PC-9 (cell line): ENCODE measurements at regions not wholly inside any gene's neighbourhood (a gene's known extent, or its start where the extent isn't known, plus 50 kb on each side); places are given as distances from the start of the nearest gene placed in this dataset.

ENCODE experiments used
- BruUV-seq: library from RNA; stranded (reverse); fragments of 400-500 nt; replicated peaks from 2 replicates; lab custom pipeline; 2021; lab: Mats Ljungman, UMichigan
- CTCF ChIA-PET: fragments of 300-600 bp; sonication (Branson Sonifier 250); formaldehyde crosslinking; loops from one replicate; lab custom pipeline; 2022; ENCODE audit warnings: antibody characterized with exemption; lab: Charles Lee
- POLR2A ChIA-PET: fragments of 300-600 bp; sonication (Branson Sonifier 250); formaldehyde crosslinking; loops from one replicate; lab custom pipeline; 2022; ENCODE audit warnings: antibody characterized with exemption; ENCODE audit not compliant: unreplicated experiment; lab: Charles Lee
- DNase-seq, 2 experiments: peaks; one replicate each; pipeline versions ENCODE4 v3.0.0 to v3.0.0-alpha.2; 2015 to 2022; ENCODE audit warnings: mixed read lengths in 1 of 2
- H2AFZ ChIP-seq: fragments of 200-600 bp; sonication (generic); 2 replicates; pipeline ENCODE4 v1.8.1; 2017; ENCODE audit warnings: antibody characterized with exemption
- H3F3A ChIP-seq: fragments of 200-600 bp; sonication (generic); 2 replicates; pipeline ENCODE4 v1.8.1; 2017; ENCODE audit warnings: antibody characterized with exemption, mild to moderate bottlenecking, low read depth; ENCODE audit not compliant: insufficient read depth
- H3K27ac ChIP-seq: fragments of 200-600 bp; sonication (generic); 2 replicates; pipeline ENCODE4 v1.6.1; 2016; ENCODE audit warnings: mixed run types
- H3K27me3 ChIP-seq: fragments of 200-600 bp; sonication (generic); 2 replicates; pipeline ENCODE4 v1.6.1; 2016; ENCODE audit warnings: low read depth, mixed run types; ENCODE audit not compliant: insufficient read depth
- H3K36me3 ChIP-seq: fragments of 200-600 bp; sonication (generic); 2 replicates; pipeline ENCODE4 v1.6.1; 2016; ENCODE audit warnings: low read depth, mixed run types
- H3K4me1 ChIP-seq: fragments of 200-600 bp; sonication (generic); replicated peaks from 2 replicates; pipeline ENCODE4 v1.6.1; 2016; ENCODE audit warnings: mixed run types; ENCODE audit not compliant: insufficient read depth
- H3K4me2 ChIP-seq: fragments of 200-600 bp; sonication (generic); 2 replicates; pipeline ENCODE4 v1.6.1; 2017; ENCODE audit warnings: mixed run types
- H3K4me3 ChIP-seq: fragments of 200-600 bp; sonication (generic); 2 replicates; pipeline ENCODE4 v1.6.1; 2016; ENCODE audit warnings: mixed run types
- H3K79me2 ChIP-seq: fragments of 200-600 bp; sonication (generic); 2 replicates; pipeline ENCODE4 v1.6.1; 2017; ENCODE audit warnings: low read depth, mixed run types
- H3K9me2 ChIP-seq: fragments of 200-600 bp; sonication (generic); 2 replicates; pipeline ENCODE4 v1.8.1; 2017; ENCODE audit warnings: mild to moderate bottlenecking; ENCODE audit not compliant: insufficient read depth
- H3K9me3 ChIP-seq: fragments of 200-600 bp; sonication (generic); 2 replicates; pipeline ENCODE4 v1.8.1; 2016; ENCODE audit warnings: low read depth; ENCODE audit not compliant: insufficient read depth
- H4K20me1 ChIP-seq: fragments of 200-600 bp; sonication (generic); 2 replicates; pipeline ENCODE4 v1.8.1; 2017; ENCODE audit not compliant: insufficient read depth
- EZH2 ChIP-seq: fragments of 200-600 bp; sonication (generic); IDR thresholded peaks from 2 replicates; pipeline ENCODE4 v1.8.0; 2017; ENCODE audit warnings: antibody characterized with exemption, low read depth
- intact Hi-C: fragments of 100-400 bp; cut with micrococcal nuclease; formaldehyde crosslinking; loops from one replicate; pipeline ENCODE4 v1.10.0; 2022; ENCODE audit not compliant: unreplicated experiment
- TF ChIP-seq, protein P1 (sequence below): fragments of 200-600 bp; sonication (generic); conservative IDR thresholded peaks from 2 replicates; pipeline ENCODE4 v1.6.1; 2017; ENCODE audit warnings: mixed run types, antibody characterized with exemption, mild to moderate bottlenecking, moderate library complexity

DNA sequence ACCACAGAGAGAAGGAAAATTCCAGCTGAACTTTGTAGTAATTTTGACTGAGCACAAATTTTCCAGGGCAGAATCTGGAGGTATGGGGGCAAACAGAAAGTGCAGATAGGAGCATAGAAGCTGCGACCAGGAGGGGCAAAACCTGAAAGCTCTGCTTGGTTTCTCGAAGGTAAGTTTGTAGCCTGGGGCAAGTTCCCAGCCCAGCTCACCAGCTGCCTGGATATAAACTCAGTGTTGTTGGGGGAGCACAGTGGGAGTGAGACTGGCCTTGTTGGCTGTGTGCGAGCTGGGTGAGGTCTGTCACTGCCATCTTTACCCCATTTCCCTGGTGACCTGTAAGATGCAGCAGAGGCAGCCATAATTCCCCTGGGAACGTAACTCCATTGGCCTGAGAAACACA, 213.5 kb upstream of the POF1B start:
- ChIA-PET CTCF (no interaction called here), POLR2A (no interaction called here)
- BruUV-seq: no TSS peak
- Histone ChIP-seq H4K20me1 (no peaks in the 10 kb centered on the region), H3K4me3 (no peak overlapping the region), H3K27me3 (no peaks in the 10 kb centered on the region), H3K27ac (no peak overlapping the region), H3K9me3 (no peaks in the 10 kb centered on the region), H2AFZ (no peak overlapping the region), H3K9me2 (no peaks in the 10 kb centered on the region), H3F3A (no peaks in the 10 kb centered on the region), H3K36me3 (no peaks in the 10 kb centered on the region), H3K4me2 (no peak overlapping the region), H3K79me2 (no peaks in the 10 kb centered on the region), H3K4me1 (no peaks in the 10 kb centered on the region)
- no peak for DNase-seq
- no peak for TF ChIP-seq EZH2
- TF ChIP-seq, protein P1, sequence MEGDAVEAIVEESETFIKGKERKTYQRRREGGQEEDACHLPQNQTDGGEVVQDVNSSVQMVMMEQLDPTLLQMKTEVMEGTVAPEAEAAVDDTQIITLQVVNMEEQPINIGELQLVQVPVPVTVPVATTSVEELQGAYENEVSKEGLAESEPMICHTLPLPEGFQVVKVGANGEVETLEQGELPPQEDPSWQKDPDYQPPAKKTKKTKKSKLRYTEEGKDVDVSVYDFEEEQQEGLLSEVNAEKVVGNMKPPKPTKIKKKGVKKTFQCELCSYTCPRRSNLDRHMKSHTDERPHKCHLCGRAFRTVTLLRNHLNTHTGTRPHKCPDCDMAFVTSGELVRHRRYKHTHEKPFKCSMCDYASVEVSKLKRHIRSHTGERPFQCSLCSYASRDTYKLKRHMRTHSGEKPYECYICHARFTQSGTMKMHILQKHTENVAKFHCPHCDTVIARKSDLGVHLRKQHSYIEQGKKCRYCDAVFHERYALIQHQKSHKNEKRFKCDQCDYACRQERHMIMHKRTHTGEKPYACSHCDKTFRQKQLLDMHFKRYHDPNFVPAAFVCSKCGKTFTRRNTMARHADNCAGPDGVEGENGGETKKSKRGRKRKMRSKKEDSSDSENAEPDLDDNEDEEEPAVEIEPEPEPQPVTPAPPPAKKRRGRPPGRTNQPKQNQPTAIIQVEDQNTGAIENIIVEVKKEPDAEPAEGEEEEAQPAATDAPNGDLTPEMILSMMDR: no peak
- intact Hi-C loops: no loop called here

DNA sequence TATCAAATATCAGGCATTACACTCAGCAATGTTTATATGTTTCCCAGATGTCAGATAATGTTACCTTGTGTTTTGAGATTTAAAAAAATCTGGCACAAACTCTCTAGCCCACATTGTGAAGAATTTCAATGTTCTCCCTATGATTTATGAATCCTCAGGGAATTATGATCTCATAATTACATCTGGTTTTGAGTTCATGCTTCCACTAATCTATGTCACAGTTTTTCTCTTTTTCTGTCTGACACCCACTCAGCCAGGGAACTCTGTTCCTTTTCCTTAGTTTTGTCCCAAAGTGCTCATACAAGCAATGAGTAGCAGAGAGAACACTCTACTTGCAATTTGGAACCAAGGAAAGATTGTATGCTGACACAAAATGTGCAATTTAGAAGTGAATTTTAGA, 212.1 kb upstream of the POF1B start:
- H3K9me2 ChIP-seq: no peaks in the 10 kb centered on the region
- BruUV-seq: no TSS peak
- intact Hi-C loops: no loop called here
- H3K27ac ChIP-seq: no peak overlapping the region
- H3K79me2 ChIP-seq: no peaks in the 10 kb centered on the region
- H4K20me1 ChIP-seq: no peaks in the 10 kb centered on the region
- no peak overlapping the region for H3K4me2 ChIP-seq
- ChIA-PET CTCF (no interaction called here), POLR2A (no interaction called here)
- H3F3A ChIP-seq: no peaks in the 10 kb centered on the region
- no peak overlapping the region for H3K4me3 ChIP-seq
- H3K4me1 ChIP-seq: no peaks in the 10 kb centered on the region
- DNase-seq: no peak
- no peaks in the 10 kb centered on the region for H3K9me3 ChIP-seq
- no peak for TF ChIP-seq EZH2
- TF ChIP-seq, protein P1: no peak
- H3K27me3 ChIP-seq: no peaks in the 10 kb centered on the region
- no peaks in the 10 kb centered on the region for H3K36me3 ChIP-seq
- H2AFZ ChIP-seq: no peak overlapping the region

GRCh38 chrX:85590638-85591037, 211.2 kb upstream of the POF1B start:
- H3K9me3 ChIP-seq: no peaks in the 10 kb centered on the region
- CTCF ChIA-PET: no interaction called here
- H3K27me3 ChIP-seq: no peaks in the 10 kb centered on the region
- no peaks in the 10 kb centered on the region for H3K36me3 ChIP-seq
- no peaks in the 10 kb centered on the region for H3F3A ChIP-seq
- no peak overlapping the region for H3K4me2 ChIP-seq
- no peak for DNase-seq
- POLR2A ChIA-PET: no interaction called here
- no peak overlapping the region for H2AFZ ChIP-seq
- no peak for TF ChIP-seq EZH2
- TF ChIP-seq, protein P1: no peak
- no peaks in the 10 kb centered on the region for H3K4me1 ChIP-seq
- H4K20me1 ChIP-seq: no peaks in the 10 kb centered on the region
- BruUV-seq: no TSS peak
- H3K79me2 ChIP-seq: no peaks in the 10 kb centered on the region
- H3K9me2 ChIP-seq: no peaks in the 10 kb centered on the region
- H3K27ac ChIP-seq: no peak overlapping the region
- no peak overlapping the region for H3K4me3 ChIP-seq
- intact Hi-C loops: no loop called here
